Aorta (tissue), 5 donors: ENCODE measurements at regions not wholly inside any gene's neighbourhood (a gene's known extent, or its start where the extent isn't known, plus 50 kb on each side); places are given as distances from the start of the nearest gene placed in this dataset.
"Not testable (repeated sequence)": the region's sequence is repeated elsewhere in the genome, so short reads cannot be mapped to it uniquely, and the experiment has no call there.

Experiments used
- ATAC-seq: fragments of 200-7000 bp; cut with Tn5 transposase; one replicate; pipeline ENCODE4 v1.9.1; 2022; ENCODE audit warnings: moderate library complexity; ENCODE audit not compliant: low FRiP score
- DNase-seq, 2 donors: peaks; one replicate each; pipeline ENCODE4 v3.0.0-alpha.2; 2020
- H3K27ac ChIP-seq, 2 donors: one replicate each; pipeline ENCODE4 v1.5.1; 2013; ENCODE audit warnings: low read length in 2 of 2, mild to moderate bottlenecking in 2 of 2, moderate library complexity in 2 of 2, control low read depth in 1 of 2, inconsistent platforms in 1 of 2, low read depth in 1 of 2
- H3K27me3 ChIP-seq, 2 donors: one replicate each; pipeline ENCODE4 v1.6.1; 2013; ENCODE audit warnings: control low read depth in 1 of 2, low read length in 1 of 2, mild to moderate bottlenecking in 1 of 2, moderate library complexity in 1 of 2; ENCODE audit not compliant: insufficient read depth in 2 of 2, control insufficient read depth in 1 of 2
- H3K36me3 ChIP-seq, 2 donors: one replicate each; pipeline ENCODE4 v1.6.1; 2013; ENCODE audit warnings: control low read depth in 1 of 2, low read length in 1 of 2, mild to moderate bottlenecking in 1 of 2; ENCODE audit not compliant: insufficient read depth in 2 of 2, control insufficient read depth in 1 of 2
- H3K4me1 ChIP-seq, 2 donors: one replicate each; pipeline ENCODE4 v1.6.1; 2013; ENCODE audit warnings: low read length in 2 of 2, control low read depth in 1 of 2, mild to moderate bottlenecking in 1 of 2, moderate library complexity in 1 of 2; ENCODE audit not compliant: insufficient read depth in 2 of 2, control insufficient read depth in 1 of 2
- H3K4me3 ChIP-seq, 2 donors: one replicate each; pipeline ENCODE4 v1.5.1; 2013; ENCODE audit warnings: low read length in 2 of 2, control low read depth in 1 of 2, mild to moderate bottlenecking in 1 of 2
- H3K9me3 ChIP-seq: one replicate; pipeline ENCODE4 v1.6.1; 2013; ENCODE audit warnings: mild to moderate bottlenecking, low read length; ENCODE audit not compliant: control insufficient read depth
- WGBS, 2 donors: extraction: QIAGEN DNeasy Blood & Tissue Kit; methylation state at CpG; one replicate each; pipeline ENCODE4 v1.1.7; 2013; 5-methylcytosine and 5-hydroxymethylcytosine counted together
- intact Hi-C, 2 donors: fragments of 100-400 bp; cut with DNase I; formaldehyde crosslinking; loops; one replicate each; pipeline versions ENCODE4 v1.14.2 to v1.15.0; 2022
- donor health status: healthy with polysubstance abuse.
- donor health status: Bipolar disorder and iron deficiency.
- donor health status: DM: no; HTN: no; CAD: no.
- donor health status: DM: no; HTN: no; CAD: no.
- donor health status: DM: yes; HTN: yes; CAD: no.

- H3K4me1 ChIP-seq, H3K9me3 ChIP-seq, DNase-seq, H3K27me3 ChIP-seq, H3K27ac ChIP-seq, intact Hi-C loops, H3K4me3 ChIP-seq, H3K36me3 ChIP-seq, ATAC-seq: not testable (repeated sequence)
- 91 to 92% methylated on average over 7 of the region's 7 CpGs for WGBS, 2 donors
Observed at GRCh38 chr17:30648015-30648620, 170.9 kb downstream of the GOSR1 start.

DNA sequence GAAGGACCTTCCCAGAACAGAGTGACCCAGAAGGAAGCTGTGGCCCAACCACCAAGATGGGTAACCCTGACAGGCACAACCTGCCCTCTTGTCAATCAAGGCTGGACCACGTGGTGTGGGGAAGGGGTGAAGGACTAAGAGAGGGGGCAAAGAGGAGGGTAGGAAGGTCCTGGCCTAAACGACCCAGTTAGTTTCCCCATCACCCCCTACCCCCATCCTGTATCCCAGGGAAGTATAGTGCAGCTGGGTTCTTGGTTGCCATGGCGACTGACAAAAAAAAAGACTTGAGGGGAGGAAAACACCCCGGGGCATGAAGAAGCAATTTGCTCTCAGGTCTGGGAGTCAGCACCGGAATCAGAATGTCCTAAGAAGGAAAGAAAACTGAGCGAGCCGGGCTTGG lies 168.7 kb downstream of the GOSR1 start:
- DNase-seq, intact Hi-C loops, H3K27ac ChIP-seq, H3K4me3 ChIP-seq, H3K9me3 ChIP-seq, H3K27me3 ChIP-seq, H3K4me1 ChIP-seq, ATAC-seq, H3K36me3 ChIP-seq: not testable (repeated sequence)
- WGBS, 2 donors: 13 to 18% methylated on average over 4 to 7 of the region's 7 CpGs

GRCh38 chr17:30644713-30645112 lies 167.5 kb downstream of the GOSR1 start:
- H3K36me3 ChIP-seq, ATAC-seq, H3K9me3 ChIP-seq, H3K4me3 ChIP-seq, intact Hi-C loops, H3K4me1 ChIP-seq, H3K27me3 ChIP-seq, H3K27ac ChIP-seq, DNase-seq: not testable (repeated sequence)
- 28% methylated on average over 4 of the region's 8 CpGs; no CpG with 5 or more reads in 1 of the 2 donors for WGBS, 2 donors

- ATAC-seq, H3K27me3 ChIP-seq, intact Hi-C loops, H3K27ac ChIP-seq, H3K9me3 ChIP-seq, DNase-seq, H3K36me3 ChIP-seq, H3K4me3 ChIP-seq, H3K4me1 ChIP-seq: not testable (repeated sequence)
- WGBS, 2 donors: 74 to 84% methylated on average over 7 to 9 of the region's 9 CpGs
Observed at GRCh38 chr17:30644287-30644686, 167.1 kb downstream of the GOSR1 start.

DNA sequence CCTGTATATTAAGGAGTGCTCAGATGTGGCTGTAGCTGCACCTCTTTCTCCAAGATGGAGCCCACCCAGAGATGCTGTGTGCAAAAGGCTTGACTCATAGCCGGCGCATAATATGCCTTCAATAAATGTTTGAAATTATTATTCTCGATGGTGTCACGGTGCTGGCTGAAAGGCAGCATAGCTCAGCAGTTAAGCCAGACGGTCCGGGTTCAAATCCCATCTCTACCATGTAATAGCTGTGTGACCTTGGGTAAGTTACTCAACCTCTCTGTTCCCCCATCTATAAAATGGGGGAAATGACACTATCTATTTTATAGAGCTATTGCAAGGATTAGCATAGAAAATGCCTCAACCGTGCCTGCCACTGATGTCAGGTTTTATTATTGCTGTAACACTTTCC lies 164.2 kb downstream of the GOSR1 start:
- H3K36me3 ChIP-seq, H3K4me3 ChIP-seq, intact Hi-C loops, H3K27ac ChIP-seq, H3K27me3 ChIP-seq, DNase-seq, H3K9me3 ChIP-seq, H3K4me1 ChIP-seq, ATAC-seq: not testable (repeated sequence)
- WGBS, 2 donors: 94 to 97% methylated on average over 6 of the region's 7 CpGs

GRCh38 chr17:30639391-30639790 lies 162.2 kb downstream of the GOSR1 start:
- H3K36me3 ChIP-seq, H3K4me1 ChIP-seq, ATAC-seq, H3K9me3 ChIP-seq, H3K27me3 ChIP-seq, intact Hi-C loops, H3K4me3 ChIP-seq, DNase-seq, H3K27ac ChIP-seq: not testable (repeated sequence)
- WGBS, 2 donors: 75% methylated on average over 3 of the region's 4 CpGs

DNA sequence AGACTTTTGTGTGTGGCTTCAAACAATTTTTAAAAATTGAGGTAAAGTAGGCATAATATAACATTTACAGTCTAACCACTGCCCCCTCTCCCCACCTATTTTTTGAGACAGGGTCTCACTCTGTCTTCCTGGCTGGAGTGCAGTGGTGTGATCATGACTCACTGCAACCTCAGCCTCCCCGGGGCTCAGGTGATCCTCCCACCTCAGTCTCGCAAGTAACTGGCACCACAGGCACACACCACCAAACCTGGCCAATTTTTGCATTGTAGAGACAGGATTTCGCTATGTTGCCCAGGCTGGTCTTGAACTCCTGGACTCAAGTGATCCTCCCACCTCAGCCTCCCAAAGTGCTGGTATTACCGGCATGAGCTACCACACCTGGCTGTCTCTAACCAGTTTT lies 161.8 kb downstream of the GOSR1 start:
- H3K27ac ChIP-seq, H3K9me3 ChIP-seq, ATAC-seq, H3K4me3 ChIP-seq, intact Hi-C loops, H3K4me1 ChIP-seq, DNase-seq, H3K36me3 ChIP-seq, H3K27me3 ChIP-seq: not testable (repeated sequence)
- WGBS, 2 donors: 85 to 92% methylated on average over 3 of the region's 4 CpGs

DNA sequence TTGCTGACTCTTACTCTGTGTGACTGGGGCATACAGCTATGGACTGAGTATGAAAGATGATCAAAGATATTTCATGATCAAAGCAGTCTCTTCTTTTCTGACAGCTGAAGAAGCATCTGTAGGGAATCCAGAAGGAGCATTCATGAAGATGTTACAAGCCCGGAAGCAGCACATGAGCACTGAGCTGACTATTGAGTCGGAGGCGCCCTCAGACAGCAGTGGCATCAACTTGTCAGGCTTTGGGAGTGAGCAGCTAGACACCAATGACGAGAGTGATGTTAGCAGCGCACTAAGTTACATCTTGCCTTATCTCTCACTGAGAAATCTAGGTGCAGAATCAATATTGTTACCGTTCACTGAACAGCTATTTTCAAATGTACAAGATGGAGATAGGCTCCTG lies 154.4 kb downstream of the GOSR1 start:
- H3K4me1 ChIP-seq, H3K27me3 ChIP-seq, H3K27ac ChIP-seq, intact Hi-C loops, ATAC-seq, DNase-seq, H3K36me3 ChIP-seq, H3K4me3 ChIP-seq, H3K9me3 ChIP-seq: not testable (repeated sequence)
- WGBS, 2 donors: 95 to 97% methylated on average over 6 of the region's 6 CpGs

GRCh38 chr17:30625380-30625779 lies 148.2 kb downstream of the GOSR1 start:
- H3K27me3 ChIP-seq, ATAC-seq, H3K27ac ChIP-seq, H3K4me3 ChIP-seq, H3K9me3 ChIP-seq, H3K36me3 ChIP-seq, intact Hi-C loops, H3K4me1 ChIP-seq, DNase-seq: not testable (repeated sequence)
- WGBS, 2 donors: 92% methylated on average over 10 to 11 of the region's 18 CpGs
